GM13977 (cell line): ENCODE measurements at regions not wholly inside any gene's neighbourhood (a gene's known extent, or its start where the extent isn't known, plus 50 kb on each side); places are given as distances from the start of the nearest gene placed in this dataset.
"Not testable (repeated sequence)": the region's sequence is repeated elsewhere in the genome, so short reads cannot be mapped to it uniquely, and the experiment has no call there.

Experiments used
- DNase-seq: peaks from one replicate; pipeline ENCODE4 v3.0.0; 2012; ENCODE audit warnings: low spot score
- CTCF ChIP-seq: IDR thresholded peaks from 2 replicates; pipeline ENCODE4 v1.5.1; 2012; ENCODE audit warnings: mild to moderate bottlenecking, control low read depth; ENCODE audit not compliant: insufficient read depth; ENCODE audit errors: extremely low read depth, missing control alignments
- in situ Hi-C: fragments of 300-500 bp; cut with MboI; formaldehyde crosslinking; loops from one replicate; pipeline ENCODE4 v1.12.0; 2022; ENCODE audit warnings: low sequenced_read_pairs, low pct_unique_long_range_greater_than_20kb, mixed read lengths, inconsistent platforms; ENCODE audit not compliant: unreplicated experiment

DNA sequence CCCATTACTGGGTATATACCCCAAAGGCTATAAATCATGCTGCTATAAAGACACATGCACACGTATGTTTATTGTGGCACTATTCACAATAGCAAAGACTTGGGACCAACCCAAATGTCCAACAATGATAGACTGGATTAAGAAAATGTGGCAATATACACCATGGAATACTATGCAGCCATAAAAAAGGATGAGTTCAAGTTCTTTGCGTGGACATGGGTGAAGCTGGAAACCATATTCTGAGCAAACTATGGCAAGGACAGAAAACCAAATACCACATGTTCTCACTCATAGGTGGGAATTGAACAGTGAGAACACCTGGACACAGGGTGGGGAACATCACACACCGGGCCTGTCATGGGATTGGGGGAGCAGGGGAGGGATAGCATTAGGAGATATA lies 54.4 kb upstream of the MUCL1 start:
- DNase-seq, in situ Hi-C loops: not testable (repeated sequence)

DNA sequence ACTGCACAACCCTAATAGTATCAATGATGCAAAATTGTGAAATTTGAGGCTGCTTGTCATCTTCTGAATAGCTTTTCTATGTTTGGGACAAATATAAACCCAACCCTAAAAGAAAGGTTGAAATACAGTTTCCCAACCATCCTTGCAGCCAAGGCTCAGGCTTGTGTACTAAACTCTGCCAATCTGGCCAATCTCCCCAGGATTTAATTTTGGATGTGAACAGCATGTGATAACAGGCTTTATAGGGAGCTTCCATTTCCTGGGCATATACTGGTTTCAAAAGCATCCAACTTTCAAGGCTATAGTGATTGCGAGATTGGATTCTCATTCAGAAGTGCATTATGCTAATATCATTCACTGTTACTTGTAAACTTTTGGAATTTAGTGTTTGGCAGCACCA lies 55.7 kb upstream of the MUCL1 start:
- in situ Hi-C loops: no loop called here

GRCh38 chr12:54796991-54797390 lies 57.3 kb upstream of the MUCL1 start:
- TF ChIP-seq CTCF: no peak
- no peak for DNase-seq
- in situ Hi-C loops: no loop called here

More for the DNA sequence above, 55.7 kb upstream of the MUCL1 start:
- no peak for DNase-seq
- TF ChIP-seq CTCF: no peak

- TF ChIP-seq CTCF: no peak
- in situ Hi-C loops: no loop called here
Measured at GRCh38 chr12:54795644-54796043, 58.7 kb upstream of the MUCL1 start.

DNA sequence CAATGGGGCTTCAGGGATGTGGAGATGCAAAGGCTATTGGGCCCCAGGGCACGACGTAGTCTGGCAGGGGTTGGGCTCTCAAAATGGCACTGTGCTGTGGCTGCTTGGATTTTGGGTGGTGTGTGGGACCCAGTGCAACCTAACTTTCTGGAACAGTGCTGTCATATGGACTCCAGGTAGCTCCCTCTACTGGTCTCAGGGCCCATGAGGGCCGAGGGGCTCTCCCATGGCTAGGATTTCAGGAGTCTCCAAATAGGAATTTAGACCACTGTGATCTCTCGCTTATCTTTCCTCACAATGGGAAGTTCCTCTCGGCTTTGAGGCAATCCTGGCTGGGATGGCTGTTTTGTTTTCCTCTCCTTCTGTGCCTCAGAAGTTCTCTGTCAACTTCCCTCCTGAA lies 68.2 kb upstream of the MUCL1 start:
- no peak for TF ChIP-seq CTCF
- in situ Hi-C loops: no loop called here
- no peak for DNase-seq

More at GRCh38 chr12:54795644-54796043, 58.7 kb upstream of the MUCL1 start:
- DNase-seq: no peak

DNA sequence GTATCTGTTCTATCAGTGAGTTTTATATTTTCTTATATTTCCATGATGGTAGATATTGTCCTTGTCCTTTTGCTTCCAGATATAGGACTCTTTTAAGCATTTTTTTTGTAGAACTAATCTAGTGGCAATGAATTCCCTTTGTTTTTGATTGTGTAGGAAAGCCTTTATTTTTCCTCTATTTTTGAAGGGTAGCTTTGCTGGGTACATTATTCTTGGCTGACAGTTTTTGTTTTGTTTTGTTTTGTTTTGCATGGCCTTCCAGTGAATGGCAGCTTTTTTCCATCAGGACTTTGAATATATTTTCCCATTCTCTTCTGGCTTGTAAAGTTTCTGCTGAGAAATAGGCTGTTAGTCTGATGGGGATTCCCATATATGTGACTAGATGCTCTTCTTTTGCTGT lies 70.2 kb upstream of the MUCL1 start:
- in situ Hi-C loops: no loop called here
- no peak for DNase-seq
- TF ChIP-seq CTCF: no peak

- DNase-seq, in situ Hi-C loops: not testable (repeated sequence)
Measured at GRCh38 chr12:54777031-54777430, 77.3 kb upstream of the MUCL1 start.

- in situ Hi-C loops: no loop called here
- TF ChIP-seq CTCF: no peak
- DNase-seq: no peak
Measured at GRCh38 chr12:54773593-54773992, 80.7 kb upstream of the MUCL1 start.
